Stimulated activated CD4-positive, alpha-beta T cell treated with anti-CD3 and anti-CD28 coated beads, Interleukin-4, amount 100 ng/mL, for 48 hours (primary cell): ENCODE measurements at regions not wholly inside any gene's neighbourhood (a gene's known extent, or its start where the extent isn't known, plus 50 kb on each side); places are given as distances from the start of the nearest gene placed in this dataset.
A peak's percentile ranks its signal among the peaks of the same experiment; 100 is the strongest.
"Not testable (repeated sequence)": the region's sequence is repeated elsewhere in the genome, so short reads cannot be mapped to it uniquely, and the experiment has no call there.

ENCODE experiments used
- DNase-seq, 2 donors: peaks; one replicate each; pipeline ENCODE4 v3.0.0-alpha.2; 2020; ENCODE audit warnings: low read depth in 2 of 2

DNA sequence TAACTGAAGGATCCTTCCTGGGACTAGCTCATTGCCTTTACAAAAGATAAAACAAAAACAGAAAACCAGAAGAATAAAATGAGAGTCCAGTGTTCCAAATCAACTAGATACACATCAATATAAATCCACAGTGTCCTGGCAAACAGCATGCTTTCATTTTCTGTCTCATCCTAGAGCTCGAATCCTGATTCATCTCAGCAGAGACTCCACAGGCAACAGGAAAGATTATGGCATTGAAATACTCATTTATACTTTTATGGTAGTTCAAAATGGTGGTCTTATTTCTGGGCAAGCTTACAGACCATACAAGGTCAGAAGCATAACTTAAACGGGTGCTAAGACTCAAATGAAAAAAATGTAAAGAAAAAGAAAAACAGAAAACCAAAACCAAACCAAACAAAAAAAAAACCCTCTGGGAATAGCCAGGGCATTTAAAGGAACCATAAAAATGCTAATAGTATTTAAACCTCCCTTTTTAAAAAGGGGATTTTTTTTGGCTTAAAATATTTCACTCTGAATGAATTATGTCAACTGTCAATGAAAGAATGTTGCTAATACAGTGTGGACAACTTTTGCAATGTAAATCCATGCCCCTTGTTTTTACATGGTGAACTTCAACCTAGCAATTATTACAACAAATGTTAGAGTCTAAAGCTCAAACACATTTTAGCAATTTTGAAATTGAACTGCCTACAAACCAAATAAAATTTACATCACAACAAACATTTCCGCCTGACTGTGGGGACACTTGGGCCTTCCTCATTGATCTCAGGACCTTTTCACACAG, 57.9 kb downstream of the GPR101 start:
- DNase-seq = no peak

DNA sequence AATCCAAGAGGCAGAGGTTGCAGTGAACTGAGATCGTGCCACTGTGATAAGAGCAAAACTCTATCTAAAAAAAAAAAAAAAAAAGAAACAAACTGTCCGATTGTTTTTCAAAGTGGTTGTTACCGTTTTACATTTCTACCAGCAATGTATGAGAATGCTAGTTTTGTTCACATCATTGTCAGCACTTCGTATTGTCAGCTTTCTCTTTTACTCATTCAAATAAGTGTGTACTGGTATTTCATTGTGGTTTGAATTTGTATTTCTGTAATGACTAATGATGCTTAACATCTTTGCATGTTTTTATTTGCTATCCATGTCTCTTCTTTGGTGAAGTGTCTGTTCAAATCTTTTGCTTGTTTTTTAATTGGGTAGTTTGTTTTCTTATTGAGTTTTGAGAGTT, 65.8 kb downstream of the GPR101 start:
- no peak for DNase-seq

DNA sequence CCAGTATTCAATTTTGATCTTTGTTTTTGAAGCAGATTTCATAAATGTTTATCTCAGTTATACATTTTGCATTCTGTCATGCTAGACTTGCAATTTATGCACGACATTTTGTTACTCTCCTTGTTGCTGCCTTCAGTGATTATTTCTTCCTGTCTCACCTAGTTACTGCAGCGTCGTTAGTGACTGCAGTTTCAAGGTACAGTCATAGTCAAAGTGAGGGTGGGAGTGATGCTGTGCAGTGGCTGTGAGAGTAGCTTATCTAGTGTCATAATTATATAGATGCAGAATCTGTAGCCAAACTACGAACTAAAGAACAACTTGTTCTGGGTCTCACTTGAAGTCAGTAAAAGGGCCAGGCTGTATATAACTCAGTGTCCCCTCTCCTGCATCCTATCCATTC, 69.8 kb downstream of the GPR101 start:
- DNase-seq = no peak

DNA sequence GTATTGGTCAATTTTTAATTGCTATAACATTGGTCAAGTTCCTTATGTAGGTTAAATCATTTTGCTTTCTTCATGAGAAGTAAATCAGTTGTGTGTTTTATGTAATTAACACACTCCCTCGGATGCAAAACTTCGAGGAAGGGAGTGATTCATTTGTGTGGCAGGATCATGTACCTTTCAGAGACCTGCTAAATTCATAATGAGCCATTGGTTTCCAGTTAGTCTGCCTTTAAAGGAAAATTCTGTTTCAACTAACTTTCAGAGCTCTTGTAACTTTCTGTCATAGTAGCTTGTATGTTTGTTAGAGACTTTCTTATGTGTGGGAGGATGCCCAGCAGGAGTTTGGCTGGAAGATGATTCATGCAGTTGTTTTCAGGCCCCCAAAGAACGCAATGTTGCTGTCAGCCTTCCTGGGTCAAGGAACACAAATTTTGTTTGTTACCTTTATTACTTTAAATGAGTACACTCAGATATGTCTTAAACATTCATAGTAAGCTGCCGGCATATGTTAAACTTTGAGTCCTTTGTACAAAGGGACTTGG, 72.1 kb downstream of the GPR101 start:
- DNase-seq = no peak

DNA sequence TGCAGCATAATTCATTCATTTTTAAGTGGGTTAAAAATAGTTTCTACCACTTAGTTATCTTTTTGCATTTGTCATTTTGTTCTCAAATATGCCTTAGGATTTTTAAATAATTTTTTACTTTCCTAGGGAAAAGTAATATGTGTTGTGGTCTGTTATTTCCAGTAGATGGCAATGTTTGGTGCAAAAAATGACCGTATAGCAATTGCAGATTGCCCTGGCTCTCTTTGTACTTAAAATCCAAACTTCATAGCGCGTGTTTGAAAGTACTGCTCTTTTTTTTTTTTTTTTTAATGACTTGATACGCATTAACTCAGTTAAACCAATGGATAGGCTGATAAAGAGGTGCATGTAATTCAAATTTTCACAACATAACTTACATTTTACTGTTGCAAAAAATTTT, 74.4 kb upstream of the RBMX start:
- DNase-seq = no peak

DNA sequence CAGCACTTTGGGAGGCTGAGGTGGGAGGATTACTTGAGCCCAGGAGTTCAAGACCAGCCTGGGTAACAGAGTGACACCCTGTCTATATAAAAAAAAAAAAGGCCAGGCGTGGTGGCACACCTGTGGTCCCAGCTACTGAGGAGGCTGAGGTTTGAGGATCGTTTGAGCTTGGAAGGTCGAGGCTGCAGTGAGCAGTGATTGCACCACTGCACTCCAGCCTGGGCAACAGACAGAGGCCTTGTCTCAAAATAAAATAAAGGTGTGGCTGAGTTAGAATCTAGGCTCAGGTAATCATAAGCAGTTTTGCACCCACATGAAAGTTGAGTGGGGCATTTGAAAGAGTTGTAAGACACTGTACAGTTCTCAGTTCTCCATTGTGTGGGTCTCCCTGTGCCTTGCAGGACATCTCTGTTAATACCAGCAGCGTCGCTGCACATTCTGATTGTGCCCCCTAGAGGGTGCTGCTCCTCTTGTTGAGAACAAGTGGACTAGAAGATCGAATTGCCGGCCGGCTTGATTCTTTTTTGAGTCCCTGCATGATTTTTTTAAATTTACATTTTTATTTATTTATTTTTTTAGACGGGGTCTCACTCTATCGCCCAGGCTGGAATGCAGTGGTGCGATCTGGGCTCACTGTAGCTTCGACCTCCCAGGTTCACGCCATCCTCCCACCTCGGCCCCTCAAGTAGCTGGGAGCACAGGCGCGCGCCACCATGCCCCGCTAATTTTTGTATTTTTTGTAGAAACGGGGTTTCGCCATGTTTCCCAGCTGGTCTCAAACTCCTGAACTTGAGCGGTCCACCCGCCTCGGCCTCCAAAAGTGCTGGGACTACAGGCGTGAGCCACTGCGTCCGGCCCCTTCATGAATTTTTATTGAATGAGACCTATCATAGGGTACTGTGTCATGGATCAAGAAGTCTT, 73.6 kb upstream of the RBMX start:
- DNase-seq = peak; percentile 33 to 34

DNA sequence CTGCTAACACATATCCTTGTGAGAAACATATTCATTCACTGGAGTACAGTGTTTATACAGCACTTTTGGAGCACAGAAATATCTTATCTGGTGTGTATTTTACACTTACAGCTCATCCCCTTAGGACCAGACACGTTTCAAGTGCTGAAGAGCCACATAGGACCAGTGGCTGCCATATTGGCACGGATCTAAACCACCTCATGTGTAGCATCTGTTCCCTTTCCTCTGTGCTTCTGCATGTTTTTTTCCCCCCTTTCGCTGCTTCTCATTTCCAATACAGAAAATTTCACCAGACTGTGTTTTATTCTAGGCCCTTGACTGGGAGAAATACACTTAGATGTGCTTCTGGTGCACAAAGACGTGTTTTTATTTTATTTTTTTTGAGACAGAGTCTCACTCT, 69.7 kb upstream of the RBMX start:
- no peak for DNase-seq

DNA sequence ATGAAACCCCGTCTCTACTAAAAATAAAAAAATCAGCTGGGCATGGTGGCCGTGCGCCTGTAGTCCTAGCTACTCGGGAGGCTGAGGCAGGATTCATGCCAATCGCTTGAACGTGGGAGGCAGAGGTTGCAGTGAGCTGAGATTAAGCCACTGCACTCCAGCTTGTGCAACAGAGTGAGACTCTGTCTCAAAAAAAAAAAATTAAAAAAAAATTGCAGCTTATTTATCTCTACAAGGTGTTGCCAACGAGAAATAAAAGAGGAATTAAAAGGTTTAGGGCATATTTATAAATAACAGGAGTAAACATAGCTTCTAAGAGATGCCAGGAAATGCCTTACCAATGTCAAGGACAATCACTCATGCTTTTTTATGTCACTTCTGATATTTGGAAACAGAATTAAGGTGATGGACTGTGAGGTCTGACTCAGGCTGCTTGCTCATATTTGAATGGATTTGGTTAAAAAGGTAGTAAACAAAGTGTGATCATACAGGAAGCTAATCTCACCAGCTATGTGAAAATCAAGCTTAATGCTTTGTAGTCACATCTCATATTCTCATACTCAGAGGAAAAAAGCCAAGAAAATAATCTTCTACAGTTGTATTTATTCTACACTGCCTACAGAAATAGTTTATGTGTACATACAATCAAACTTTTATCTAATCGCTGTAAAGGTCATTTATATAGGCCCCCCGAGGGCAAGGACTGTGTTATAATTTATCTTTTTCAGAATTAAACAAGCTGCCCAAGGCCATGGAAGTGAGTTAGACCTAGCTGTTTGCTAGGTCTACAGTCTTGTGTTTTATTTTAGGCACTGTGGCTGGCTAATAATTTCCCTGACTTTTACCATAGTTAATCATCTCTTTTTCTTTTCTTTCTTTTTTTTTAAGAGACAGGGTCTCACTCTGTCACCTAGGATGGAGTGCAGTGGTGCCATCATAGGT, 61.1 kb upstream of the RBMX start:
- DNase-seq = no peak

DNA sequence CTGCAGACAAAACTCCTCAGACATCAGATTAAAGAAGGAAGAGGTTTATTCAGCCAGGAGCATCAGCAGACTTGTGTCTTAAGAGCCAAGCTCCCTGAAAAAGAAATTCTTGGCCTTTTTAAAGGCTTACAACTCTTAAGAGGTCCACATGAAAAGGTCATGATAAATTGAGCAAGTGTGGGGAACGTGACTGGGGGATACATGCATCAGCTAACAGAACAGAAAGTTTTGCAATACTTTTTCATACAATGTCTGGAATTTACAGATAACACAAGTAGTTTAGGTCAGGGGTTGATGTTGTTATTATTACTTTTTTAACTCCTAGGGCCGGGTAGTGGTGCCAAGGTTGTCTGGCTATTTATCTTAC, 55.6 kb upstream of the RBMX start:
- no peak for DNase-seq

DNA sequence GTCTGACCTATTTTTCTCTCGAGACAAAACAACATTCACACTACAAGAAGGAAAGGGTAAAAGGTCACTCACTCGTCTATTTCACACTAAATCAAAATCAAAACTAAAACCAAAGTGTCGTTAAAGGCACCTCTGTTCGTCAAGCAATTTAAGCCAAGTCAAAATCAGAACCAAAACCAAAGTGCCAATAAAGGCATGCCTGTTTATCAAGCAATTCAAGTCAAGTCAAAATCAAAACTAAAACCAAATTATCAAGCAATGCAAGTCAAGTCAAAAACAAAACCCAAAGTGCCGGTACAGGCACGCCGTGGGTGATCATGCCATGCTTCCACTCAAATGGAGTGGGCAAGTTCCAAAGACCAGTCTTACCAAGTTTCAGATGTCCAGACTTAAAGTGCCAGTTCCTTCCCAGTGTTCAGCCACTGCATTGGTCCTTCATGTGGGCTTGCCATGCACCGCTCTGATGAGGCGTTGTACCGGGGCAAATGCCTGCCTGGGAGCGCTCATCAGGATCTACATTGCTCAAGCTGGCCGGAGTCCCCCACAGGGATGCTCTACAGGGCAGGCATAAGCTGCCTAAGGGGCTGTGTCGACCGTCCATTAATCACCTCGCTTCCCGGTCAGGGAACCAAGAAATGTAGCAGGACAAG, 55.1 kb upstream of the RBMX start:
- not testable (repeated sequence) for DNase-seq

DNA sequence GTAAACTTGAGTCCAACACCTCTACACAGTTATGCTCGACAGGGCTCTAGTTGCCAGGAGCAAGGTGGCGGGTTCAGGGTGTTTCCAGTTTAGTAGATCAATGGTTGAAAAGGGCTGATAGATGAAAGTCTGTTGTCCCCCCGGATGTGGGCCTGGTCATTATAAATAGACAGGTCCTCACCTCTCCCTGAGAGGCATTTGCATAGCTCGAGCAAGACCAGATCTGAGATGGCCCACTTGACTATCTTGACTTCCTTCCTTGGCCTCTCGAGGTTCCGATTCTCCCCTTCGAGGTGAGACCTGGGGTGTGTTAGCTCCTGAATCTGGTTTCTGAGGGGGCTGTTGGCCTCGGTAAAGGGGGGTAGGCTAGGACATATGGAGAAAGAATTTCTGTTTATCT, 54.1 kb upstream of the RBMX start:
- DNase-seq = not testable (repeated sequence)

DNA sequence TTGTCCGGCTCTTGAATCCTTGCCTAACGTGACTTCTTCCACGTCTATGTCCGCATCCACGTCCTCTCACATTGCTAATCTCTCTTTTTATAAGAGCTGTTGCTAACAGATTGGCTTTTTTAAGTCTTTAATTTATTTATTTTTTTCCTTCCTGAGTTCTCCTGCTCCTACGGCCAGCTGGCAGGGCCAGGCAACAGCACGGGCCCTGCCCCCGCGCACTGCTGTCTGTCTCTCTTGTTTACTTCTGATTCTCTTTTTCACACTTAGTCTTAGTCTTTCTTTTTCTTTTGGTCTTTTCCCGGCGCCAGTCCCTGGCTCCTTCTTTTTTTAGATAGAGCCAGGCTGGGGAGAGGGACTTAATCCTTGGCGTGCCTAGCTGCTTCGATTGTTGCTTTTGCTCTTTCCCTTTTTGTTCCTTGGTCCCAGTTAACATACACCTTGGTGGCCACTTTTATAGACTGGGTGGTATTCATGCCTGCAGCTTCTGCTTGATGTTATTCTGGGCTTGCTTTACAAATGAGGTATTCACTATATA, 53.2 kb upstream of the RBMX start:
- no peak for DNase-seq

DNA sequence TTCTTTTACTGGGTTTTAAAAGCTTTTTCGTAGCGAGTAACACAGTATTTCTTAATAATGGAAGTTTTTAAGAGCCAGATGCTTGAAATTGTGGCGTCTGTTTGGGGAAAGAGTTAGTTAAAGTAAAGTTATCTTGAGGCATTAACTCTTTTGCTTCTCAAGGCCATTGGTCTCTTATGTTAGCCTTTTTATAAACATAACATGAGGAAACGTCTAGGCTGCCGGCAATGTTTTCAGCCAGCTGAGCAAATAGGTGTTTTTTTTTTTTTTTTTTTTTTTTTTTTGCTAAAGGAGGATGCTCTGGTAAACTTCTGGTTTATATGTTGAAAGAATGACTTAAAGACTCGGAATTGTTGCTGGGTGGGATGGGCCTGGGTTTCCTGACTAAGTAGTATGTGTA, 51.1 kb upstream of the RBMX start:
- DNase-seq = no peak
